ENCODE measurements at regions not wholly inside any gene's neighbourhood (a gene's known extent, or its start where the extent isn't known, plus 50 kb on each side); places are given as distances from the start of the nearest gene placed in this dataset.

GRCh38 chr21:14869984-14870852, 194.6 kb downstream of the NRIP1 start:
- TF ChIP-seq CTCF (IDR thresholded peaks at IDR 0.05; ENCODE audit: insufficient read depth, low read depth, low read length) (no peak), EZH2 (IDR thresholded peaks at IDR 0.05; ENCODE audit: insufficient read depth, low read length) (no peak)

Measured in astrocyte (in vitro differentiated cells and primary cell).